ENCODE measurements at regions not wholly inside any gene's neighbourhood (a gene's known extent, or its start where the extent isn't known, plus 50 kb on each side); places are given as distances from the start of the nearest gene placed in this dataset.

GRCh38 chr2:67689186-67689585 lies 292.1 kb downstream of the ETAA1 start:
- CTCF ChIA-PET: no interaction called here
- no TSS peak for BruUV-seq (replicated peaks)
- H3K36me3 ChIP-seq (ENCODE audit: control insufficient read depth, insufficient read depth, low read length): no peaks in the 10 kb centered on the region
- H3K27ac Mint-ChIP-seq (ENCODE audit: unreplicated experiment): no peak overlapping the region
- no peak for DNase-seq
- no peaks in the 10 kb centered on the region for H3K4me1 Mint-ChIP-seq (ENCODE audit: low read depth, unreplicated experiment)
- H3K27me3 ChIP-seq (replicated peaks; ENCODE audit: control insufficient read depth, insufficient read depth, low read length): no peaks in the 10 kb centered on the region; the same call in 1 of the 2 replicates
- POLR2A ChIA-PET: no interaction called here
- no peak for TF ChIP-seq CTCF (IDR thresholded peaks at IDR 0.05; ENCODE audit: insufficient read depth in 1 of 2, low read depth in 1 of 2, low read length in 1 of 2, severe bottlenecking in 1 of 2, unreplicated experiment in 1 of 2)
- H3K27me3 Mint-ChIP-seq (ENCODE audit: insufficient read depth, unreplicated experiment): no peaks in the 10 kb centered on the region
- no peak overlapping the region for H3K4me3 Mint-ChIP-seq (ENCODE audit: unreplicated experiment)
- H3K4me3 ChIP-seq (ENCODE audit: low read depth, low read length): no peak overlapping the region
- peaks cover 4% of the 10 kb centered on the region for H3K9me3 ChIP-seq
- no peaks in the 10 kb centered on the region for H3K9me3 Mint-ChIP-seq (ENCODE audit: unreplicated experiment)
- H3K4me1 ChIP-seq: no peaks in the 10 kb centered on the region
- intact Hi-C loops (cut with micrococcal nuclease; ENCODE audit: unreplicated experiment): no loop called here
- no peaks in the 10 kb centered on the region for H3K36me3 Mint-ChIP-seq (ENCODE audit: insufficient read depth, unreplicated experiment)

GRCh38 chr2:67689651-67690050 lies 292.5 kb downstream of the ETAA1 start:
- no peaks in the 10 kb centered on the region for H3K36me3 ChIP-seq (ENCODE audit: control insufficient read depth, insufficient read depth, low read length)
- ChIA-PET POLR2A (no interaction called here), CTCF (no interaction called here)
- peaks cover 4% of the 10 kb centered on the region for H3K9me3 ChIP-seq
- BruUV-seq (replicated peaks): no TSS peak
- intact Hi-C loops (cut with micrococcal nuclease; ENCODE audit: unreplicated experiment): no loop called here
- no peaks in the 10 kb centered on the region; the same call in 1 of the 2 replicates for H3K27me3 ChIP-seq (replicated peaks; ENCODE audit: control insufficient read depth, insufficient read depth, low read length)
- no peaks in the 10 kb centered on the region for H3K36me3 Mint-ChIP-seq (ENCODE audit: insufficient read depth, unreplicated experiment)
- no peaks in the 10 kb centered on the region for H3K27me3 Mint-ChIP-seq (ENCODE audit: insufficient read depth, unreplicated experiment)
- no peak overlapping the region for H3K27ac Mint-ChIP-seq (ENCODE audit: unreplicated experiment)
- no peak for TF ChIP-seq CTCF (IDR thresholded peaks at IDR 0.05; ENCODE audit: insufficient read depth in 1 of 2, low read depth in 1 of 2, low read length in 1 of 2, severe bottlenecking in 1 of 2, unreplicated experiment in 1 of 2)
- no peak overlapping the region for H3K4me3 Mint-ChIP-seq (ENCODE audit: unreplicated experiment)
- H3K4me3 ChIP-seq (ENCODE audit: low read depth, low read length): no peak overlapping the region
- H3K4me1 Mint-ChIP-seq (ENCODE audit: low read depth, unreplicated experiment): no peaks in the 10 kb centered on the region
- no peaks in the 10 kb centered on the region for H3K4me1 ChIP-seq
- no peak for DNase-seq
- no peaks in the 10 kb centered on the region for H3K9me3 Mint-ChIP-seq (ENCODE audit: unreplicated experiment)

GRCh38 chr2:67694445-67694844 lies 297.3 kb downstream of the ETAA1 start:
- Histone ChIP-seq H3K36me3 (ENCODE audit: control insufficient read depth, insufficient read depth, low read length) (no peaks in the 10 kb centered on the region), H3K9me3 (peaks cover 4% of the 10 kb centered on the region), H3K4me1 (no peaks in the 10 kb centered on the region), H3K4me3 (ENCODE audit: low read depth, low read length) (no peak overlapping the region), H3K27me3 (replicated peaks; ENCODE audit: control insufficient read depth, insufficient read depth, low read length) (no peaks in the 10 kb centered on the region)
- ChIA-PET CTCF (interaction anchor here (1.1 kb wide), 1 partner anchor 152 kb away, joined by 6 read pairs; no protein-coding TSS in a partner anchor), POLR2A (no interaction called here)
- TF ChIP-seq CTCF (IDR thresholded peaks at IDR 0.05; ENCODE audit: insufficient read depth in 1 of 2, low read depth in 1 of 2, low read length in 1 of 2, severe bottlenecking in 1 of 2, unreplicated experiment in 1 of 2): no peak
- H3K4me3 Mint-ChIP-seq (ENCODE audit: unreplicated experiment): no peak overlapping the region
- intact Hi-C loops (cut with micrococcal nuclease; ENCODE audit: unreplicated experiment): no loop called here
- DNase-seq: no peak
- H3K36me3 Mint-ChIP-seq (ENCODE audit: insufficient read depth, unreplicated experiment): no peaks in the 10 kb centered on the region
- H3K27me3 Mint-ChIP-seq (ENCODE audit: insufficient read depth, unreplicated experiment): no peaks in the 10 kb centered on the region
- no peaks in the 10 kb centered on the region for H3K4me1 Mint-ChIP-seq (ENCODE audit: low read depth, unreplicated experiment)
- H3K9me3 Mint-ChIP-seq (ENCODE audit: unreplicated experiment): peaks cover 2% of the 10 kb centered on the region
- no TSS peak for BruUV-seq (replicated peaks)
- no peak overlapping the region for H3K27ac Mint-ChIP-seq (ENCODE audit: unreplicated experiment)
